ENCODE measurements at regions not wholly inside any gene's neighbourhood (a gene's known extent, or its start where the extent isn't known, plus 50 kb on each side); places are given as distances from the start of the nearest gene placed in this dataset.

DNA sequence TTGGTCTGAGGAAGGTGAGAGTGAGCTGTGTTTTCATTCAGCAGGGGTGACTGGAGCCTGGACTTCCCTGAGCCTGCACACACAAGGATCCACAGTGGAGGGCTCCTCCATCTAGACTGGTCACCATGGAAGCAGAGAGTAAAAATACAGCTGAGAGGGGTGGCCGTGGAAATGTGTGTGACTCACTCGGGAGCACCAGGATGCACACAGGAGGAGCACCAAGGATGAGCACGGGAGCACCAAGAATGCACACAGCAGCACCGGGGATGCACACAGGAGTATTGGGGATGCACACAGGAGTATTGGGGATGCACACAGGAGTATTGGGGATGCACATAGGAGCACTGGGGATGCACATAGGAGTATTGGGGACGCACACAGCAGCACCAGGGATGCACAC is 365.2 kb upstream of the MYT1L start (continued):
- no peak for TF ChIP-seq EGR1 (IDR thresholded peaks at IDR 0.05; ENCODE audit: low read depth in 2 of 2)
- TF ChIP-seq, protein P1, sequence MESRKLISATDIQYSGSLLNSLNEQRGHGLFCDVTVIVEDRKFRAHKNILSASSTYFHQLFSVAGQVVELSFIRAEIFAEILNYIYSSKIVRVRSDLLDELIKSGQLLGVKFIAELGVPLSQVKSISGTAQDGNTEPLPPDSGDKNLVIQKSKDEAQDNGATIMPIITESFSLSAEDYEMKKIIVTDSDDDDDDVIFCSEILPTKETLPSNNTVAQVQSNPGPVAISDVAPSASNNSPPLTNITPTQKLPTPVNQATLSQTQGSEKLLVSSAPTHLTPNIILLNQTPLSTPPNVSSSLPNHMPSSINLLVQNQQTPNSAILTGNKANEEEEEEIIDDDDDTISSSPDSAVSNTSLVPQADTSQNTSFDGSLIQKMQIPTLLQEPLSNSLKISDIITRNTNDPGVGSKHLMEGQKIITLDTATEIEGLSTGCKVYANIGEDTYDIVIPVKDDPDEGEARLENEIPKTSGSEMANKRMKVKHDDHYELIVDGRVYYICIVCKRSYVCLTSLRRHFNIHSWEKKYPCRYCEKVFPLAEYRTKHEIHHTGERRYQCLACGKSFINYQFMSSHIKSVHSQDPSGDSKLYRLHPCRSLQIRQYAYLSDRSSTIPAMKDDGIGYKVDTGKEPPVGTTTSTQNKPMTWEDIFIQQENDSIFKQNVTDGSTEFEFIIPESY (IDR thresholded peaks at IDR 0.05), result no peak
- no peak for TF ChIP-seq JUND (IDR thresholded peaks at IDR 0.05)
- no peak for TF ChIP-seq SP1 (IDR thresholded peaks at IDR 0.05)
- no peak for TF ChIP-seq HNF4A (conservative IDR thresholded peaks at IDR 0.05)
- TF ChIP-seq TAF1 (conservative IDR thresholded peaks at IDR 0.05), result no peak
- no peak for TF ChIP-seq YY1 (IDR thresholded peaks at IDR 0.05)

DNA sequence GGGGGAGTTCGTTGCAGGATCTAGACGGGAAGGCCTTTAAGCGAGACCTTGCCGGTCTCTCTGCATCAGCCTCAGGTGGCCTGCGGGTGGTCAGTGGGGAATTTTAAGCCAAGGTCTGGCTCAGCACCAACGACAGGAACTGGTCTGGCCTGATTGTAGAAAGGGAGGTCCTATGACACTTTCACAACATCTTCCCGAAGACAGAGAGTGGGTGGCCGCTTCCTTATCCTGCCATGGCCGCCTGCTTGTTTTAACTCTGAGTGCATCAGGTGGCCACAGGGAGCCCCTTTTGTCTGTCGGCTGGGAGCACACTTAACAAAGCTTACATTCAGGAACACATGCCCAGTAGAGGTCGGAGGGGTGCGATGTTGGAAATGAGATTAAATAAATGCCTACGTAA is 363.7 kb upstream of the MYT1L start:
- Histone ChIP-seq H3K27ac (ENCODE audit: low read depth in 1 of 2, low read length in 2 of 2) (no peak overlapping the region), H3K9ac (ENCODE audit: low read depth in 1 of 2, low read length in 2 of 2) (no peak overlapping the region), H3K4me3 (ENCODE audit: low read depth in 1 of 3, low read length in 3 of 3) (no peak overlapping the region), H3K9me3 (ENCODE audit: control insufficient read depth in 4 of 4, low read length in 3 of 4) (no peaks in the 10 kb centered on the region), H3K36me3 (ENCODE audit: control insufficient read depth in 4 of 4, insufficient read depth in 3 of 4, low read depth in 1 of 4, low read length in 3 of 4) (no peaks in the 10 kb centered on the region), H3K4me1 (ENCODE audit: control insufficient read depth in 4 of 4, insufficient read depth in 4 of 4, low read length in 3 of 4) (no peaks in the 10 kb centered on the region), H3K27me3 (ENCODE audit: control insufficient read depth in 4 of 4, insufficient read depth in 4 of 4, low read length in 3 of 4) (peaks cover 0 to 5% (median 3%) of the 10 kb centered on the region in 4 donors)
- TF ChIP-seq HNF4G (IDR thresholded peaks at IDR 0.05) (no peak), FOXA2 (IDR thresholded peaks at IDR 0.05) (no peak), FOXA1 (IDR thresholded peaks at IDR 0.05) (no peak), TAF1 (conservative IDR thresholded peaks at IDR 0.05) (no peak), GABPA (IDR thresholded peaks at IDR 0.05 in 1 of 2, conservative IDR thresholded peaks at IDR 0.05 in 1 of 2) (no peak), EGR1 (IDR thresholded peaks at IDR 0.05; ENCODE audit: low read depth in 2 of 2) (no peak), JUND (IDR thresholded peaks at IDR 0.05) (no peak), YY1 (IDR thresholded peaks at IDR 0.05) (no peak), SP1 (IDR thresholded peaks at IDR 0.05) (no peak)
- TF ChIP-seq, protein P2, sequence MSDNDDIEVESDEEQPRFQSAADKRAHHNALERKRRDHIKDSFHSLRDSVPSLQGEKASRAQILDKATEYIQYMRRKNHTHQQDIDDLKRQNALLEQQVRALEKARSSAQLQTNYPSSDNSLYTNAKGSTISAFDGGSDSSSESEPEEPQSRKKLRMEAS (IDR thresholded peaks at IDR 0.05), result no peak
- TF ChIP-seq, protein P3, sequence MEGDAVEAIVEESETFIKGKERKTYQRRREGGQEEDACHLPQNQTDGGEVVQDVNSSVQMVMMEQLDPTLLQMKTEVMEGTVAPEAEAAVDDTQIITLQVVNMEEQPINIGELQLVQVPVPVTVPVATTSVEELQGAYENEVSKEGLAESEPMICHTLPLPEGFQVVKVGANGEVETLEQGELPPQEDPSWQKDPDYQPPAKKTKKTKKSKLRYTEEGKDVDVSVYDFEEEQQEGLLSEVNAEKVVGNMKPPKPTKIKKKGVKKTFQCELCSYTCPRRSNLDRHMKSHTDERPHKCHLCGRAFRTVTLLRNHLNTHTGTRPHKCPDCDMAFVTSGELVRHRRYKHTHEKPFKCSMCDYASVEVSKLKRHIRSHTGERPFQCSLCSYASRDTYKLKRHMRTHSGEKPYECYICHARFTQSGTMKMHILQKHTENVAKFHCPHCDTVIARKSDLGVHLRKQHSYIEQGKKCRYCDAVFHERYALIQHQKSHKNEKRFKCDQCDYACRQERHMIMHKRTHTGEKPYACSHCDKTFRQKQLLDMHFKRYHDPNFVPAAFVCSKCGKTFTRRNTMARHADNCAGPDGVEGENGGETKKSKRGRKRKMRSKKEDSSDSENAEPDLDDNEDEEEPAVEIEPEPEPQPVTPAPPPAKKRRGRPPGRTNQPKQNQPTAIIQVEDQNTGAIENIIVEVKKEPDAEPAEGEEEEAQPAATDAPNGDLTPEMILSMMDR (IDR thresholded peaks at IDR 0.05; ENCODE audit: low read depth, low read length, missing input control), result no peak
- WGBS, result 72% methylated on average over 13 of the region's 13 CpGs
- DNase-seq (ENCODE audit: low spot score), result no peak

DNA sequence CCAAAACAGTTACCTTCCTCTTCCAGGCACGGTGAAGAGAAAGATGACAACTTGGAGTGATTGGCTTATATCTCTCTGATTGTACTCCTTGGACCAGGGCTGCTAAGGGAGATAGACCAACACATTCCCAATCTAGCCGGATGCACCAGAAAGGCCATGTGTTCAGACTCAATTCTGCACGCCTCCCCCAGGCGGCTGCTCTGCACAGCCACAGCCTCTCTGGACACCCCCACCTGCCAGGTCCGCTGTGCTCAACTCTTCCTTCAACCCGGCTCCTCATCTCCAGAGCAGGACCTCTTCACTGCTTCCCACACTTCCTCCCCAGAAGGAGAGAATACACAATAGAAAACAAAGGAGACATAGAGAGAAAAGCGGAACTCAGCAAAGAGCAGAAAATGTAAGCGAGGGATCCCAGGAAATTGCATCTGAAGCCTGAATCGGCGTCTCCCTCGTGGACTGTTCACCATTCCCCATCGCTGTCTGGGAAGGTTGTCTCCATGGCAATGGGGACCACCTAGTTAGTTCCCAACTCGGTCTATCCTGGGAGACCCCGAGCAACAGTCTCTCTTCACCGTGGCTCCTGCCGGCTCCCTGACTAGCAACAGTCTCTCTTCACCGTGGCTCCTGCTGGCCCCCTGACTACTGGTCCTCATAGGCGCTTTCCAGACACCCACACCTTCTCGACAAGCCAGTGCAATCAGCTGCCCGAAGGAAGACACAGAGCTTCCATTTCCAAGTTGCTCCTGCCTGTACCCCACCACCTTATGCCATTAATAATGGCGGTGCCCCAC is 361.7 kb upstream of the MYT1L start:
- no peaks in the 10 kb centered on the region for H3K4me1 ChIP-seq (ENCODE audit: control insufficient read depth in 4 of 4, insufficient read depth in 4 of 4, low read length in 3 of 4)
- DNase-seq (ENCODE audit: low spot score), result no peak
- no peak for TF ChIP-seq GABPA (IDR thresholded peaks at IDR 0.05 in 1 of 2, conservative IDR thresholded peaks at IDR 0.05 in 1 of 2)
- TF ChIP-seq FOXA1 (IDR thresholded peaks at IDR 0.05), result no peak
- no peak for TF ChIP-seq RXRA (IDR thresholded peaks at IDR 0.05)
- TF ChIP-seq, protein P2 (IDR thresholded peaks at IDR 0.05), result no peak
- no peak for TF ChIP-seq FOXA2 (IDR thresholded peaks at IDR 0.05)
- TF ChIP-seq, protein P4, sequence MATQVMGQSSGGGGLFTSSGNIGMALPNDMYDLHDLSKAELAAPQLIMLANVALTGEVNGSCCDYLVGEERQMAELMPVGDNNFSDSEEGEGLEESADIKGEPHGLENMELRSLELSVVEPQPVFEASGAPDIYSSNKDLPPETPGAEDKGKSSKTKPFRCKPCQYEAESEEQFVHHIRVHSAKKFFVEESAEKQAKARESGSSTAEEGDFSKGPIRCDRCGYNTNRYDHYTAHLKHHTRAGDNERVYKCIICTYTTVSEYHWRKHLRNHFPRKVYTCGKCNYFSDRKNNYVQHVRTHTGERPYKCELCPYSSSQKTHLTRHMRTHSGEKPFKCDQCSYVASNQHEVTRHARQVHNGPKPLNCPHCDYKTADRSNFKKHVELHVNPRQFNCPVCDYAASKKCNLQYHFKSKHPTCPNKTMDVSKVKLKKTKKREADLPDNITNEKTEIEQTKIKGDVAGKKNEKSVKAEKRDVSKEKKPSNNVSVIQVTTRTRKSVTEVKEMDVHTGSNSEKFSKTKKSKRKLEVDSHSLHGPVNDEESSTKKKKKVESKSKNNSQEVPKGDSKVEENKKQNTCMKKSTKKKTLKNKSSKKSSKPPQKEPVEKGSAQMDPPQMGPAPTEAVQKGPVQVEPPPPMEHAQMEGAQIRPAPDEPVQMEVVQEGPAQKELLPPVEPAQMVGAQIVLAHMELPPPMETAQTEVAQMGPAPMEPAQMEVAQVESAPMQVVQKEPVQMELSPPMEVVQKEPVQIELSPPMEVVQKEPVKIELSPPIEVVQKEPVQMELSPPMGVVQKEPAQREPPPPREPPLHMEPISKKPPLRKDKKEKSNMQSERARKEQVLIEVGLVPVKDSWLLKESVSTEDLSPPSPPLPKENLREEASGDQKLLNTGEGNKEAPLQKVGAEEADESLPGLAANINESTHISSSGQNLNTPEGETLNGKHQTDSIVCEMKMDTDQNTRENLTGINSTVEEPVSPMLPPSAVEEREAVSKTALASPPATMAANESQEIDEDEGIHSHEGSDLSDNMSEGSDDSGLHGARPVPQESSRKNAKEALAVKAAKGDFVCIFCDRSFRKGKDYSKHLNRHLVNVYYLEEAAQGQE (IDR thresholded peaks at IDR 0.05), result no peak
- WGBS, result 85% methylated on average over 21 of the region's 21 CpGs
- H3K9ac ChIP-seq (ENCODE audit: low read depth in 1 of 2, low read length in 2 of 2), result no peak overlapping the region
- H3K36me3 ChIP-seq (ENCODE audit: control insufficient read depth in 4 of 4, insufficient read depth in 3 of 4, low read depth in 1 of 4, low read length in 3 of 4), result no peaks in the 10 kb centered on the region
- H3K27ac ChIP-seq (ENCODE audit: low read depth in 1 of 2, low read length in 2 of 2), result no peak overlapping the region
- peaks cover 0 to 5% (median 3%) of the 10 kb centered on the region in 4 donors for H3K27me3 ChIP-seq (ENCODE audit: control insufficient read depth in 4 of 4, insufficient read depth in 4 of 4, low read length in 3 of 4)
- no peaks in the 10 kb centered on the region for H3K9me3 ChIP-seq (ENCODE audit: control insufficient read depth in 4 of 4, low read length in 3 of 4)
- no peak overlapping the region for H3K4me3 ChIP-seq (ENCODE audit: low read depth in 1 of 3, low read length in 3 of 3)

Measured in liver (tissue), 8 donors.